ENCODE measurements at regions not wholly inside any gene's neighbourhood (a gene's known extent, or its start where the extent isn't known, plus 50 kb on each side); places are given as distances from the start of the nearest gene placed in this dataset.

GRCh38 chr18:24530630-24531111 lies 70.2 kb downstream of the HRH4 start:
- no peak for DNase-seq

- no peak for DNase-seq
Measured at GRCh38 chr18:24534271-24534670, 73.8 kb downstream of the HRH4 start.

DNA sequence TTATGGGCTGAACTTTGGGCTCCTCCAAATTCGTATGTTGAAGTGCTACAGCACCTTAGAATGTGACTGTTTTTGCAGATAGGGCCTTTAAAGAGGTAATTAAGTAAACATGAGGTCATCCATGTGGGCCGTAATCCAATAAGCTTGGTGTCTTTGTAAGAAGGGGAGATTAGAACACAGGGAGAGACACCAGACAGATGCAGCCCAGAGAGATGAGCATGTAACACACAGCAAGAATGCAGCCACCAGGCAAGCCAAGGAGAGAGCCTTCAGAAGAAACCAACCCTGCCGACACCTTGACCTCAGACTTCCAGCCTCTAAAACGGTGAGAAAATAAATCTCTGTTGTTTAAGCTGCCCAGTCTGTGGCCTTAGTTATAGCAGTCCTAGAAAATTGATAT lies 74.3 kb downstream of the HRH4 start:
- DNase-seq: no peak

DNA sequence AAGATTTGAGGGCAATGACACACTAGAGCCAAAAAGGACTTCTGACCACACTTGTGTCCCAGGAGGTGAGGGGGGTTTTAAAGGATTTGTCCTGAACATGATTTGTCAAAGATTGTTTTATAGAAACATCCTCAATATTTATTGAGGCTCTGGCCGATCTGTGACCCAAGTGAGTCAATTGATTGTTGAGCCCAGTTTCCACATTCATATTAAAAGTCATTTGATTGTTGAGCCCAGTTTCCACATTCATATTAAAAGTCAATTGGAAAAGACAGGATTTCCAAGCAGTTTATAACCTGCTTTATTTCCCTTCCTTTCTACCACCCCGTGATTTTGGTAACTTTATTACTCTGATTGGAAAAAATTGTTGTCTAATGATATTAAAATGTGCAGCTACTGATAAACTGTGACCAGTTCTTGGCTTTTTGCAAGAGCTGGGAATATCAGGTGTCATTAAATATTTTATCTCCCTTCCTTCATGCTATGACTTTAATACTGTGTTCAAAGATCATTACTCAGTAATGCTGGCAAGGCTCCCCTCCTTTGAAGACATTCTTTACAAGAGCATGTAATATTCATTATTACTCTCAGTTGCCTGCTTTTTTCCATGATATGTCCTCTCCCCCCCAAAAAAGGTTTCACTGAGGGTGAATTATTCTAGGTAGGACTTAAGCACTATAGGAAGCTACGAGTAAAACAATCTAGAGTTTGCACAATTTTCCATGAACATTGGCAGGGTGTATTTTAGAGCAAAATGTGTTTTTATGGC lies 75.3 kb downstream of the HRH4 start:
- no peak for DNase-seq

DNA sequence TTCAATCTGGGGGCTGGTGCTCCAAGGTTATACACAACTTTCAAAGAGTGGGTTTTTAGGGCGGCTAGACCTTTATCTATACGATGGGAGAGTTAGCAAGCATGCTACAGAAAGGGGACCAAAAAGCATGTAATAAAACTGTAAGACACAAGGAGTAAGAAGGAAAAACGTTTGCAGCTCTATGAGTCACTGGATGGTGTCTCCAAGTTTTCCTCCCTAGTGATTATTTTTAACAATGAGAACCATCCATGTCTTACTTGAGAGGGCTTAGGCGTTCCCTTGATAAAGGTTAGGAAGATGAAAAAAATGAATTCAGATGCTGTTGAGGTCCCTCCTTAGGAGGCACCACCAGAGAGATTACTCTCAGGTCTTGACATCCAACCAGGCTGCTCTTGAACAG lies 75.9 kb downstream of the HRH4 start:
- no peak for DNase-seq

DNA sequence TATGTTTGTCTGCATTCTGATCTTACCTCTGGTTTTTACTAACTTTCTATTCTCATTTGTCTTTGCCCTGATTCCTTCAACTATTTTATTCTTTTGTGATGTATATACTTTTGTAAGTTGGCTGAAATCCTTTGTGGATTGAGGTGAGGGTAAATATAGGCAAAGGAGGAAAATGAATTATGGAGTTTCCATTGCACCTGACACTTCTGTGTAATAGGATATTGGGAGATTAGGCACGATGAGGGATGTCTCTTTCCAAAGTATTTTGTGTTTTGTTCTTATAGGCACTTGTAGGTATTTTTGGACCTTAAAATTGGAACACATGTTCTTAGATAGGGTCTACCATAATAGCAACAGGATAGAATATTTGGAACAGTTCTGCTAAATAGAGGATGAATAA lies 76.4 kb downstream of the HRH4 start:
- no peak for DNase-seq

- DNase-seq: no peak
Measured at GRCh38 chr18:24538414-24539264, 78.2 kb downstream of the HRH4 start.

- DNase-seq: no peak
Measured at GRCh38 chr18:24539866-24540617, 79.6 kb downstream of the HRH4 start.

DNA sequence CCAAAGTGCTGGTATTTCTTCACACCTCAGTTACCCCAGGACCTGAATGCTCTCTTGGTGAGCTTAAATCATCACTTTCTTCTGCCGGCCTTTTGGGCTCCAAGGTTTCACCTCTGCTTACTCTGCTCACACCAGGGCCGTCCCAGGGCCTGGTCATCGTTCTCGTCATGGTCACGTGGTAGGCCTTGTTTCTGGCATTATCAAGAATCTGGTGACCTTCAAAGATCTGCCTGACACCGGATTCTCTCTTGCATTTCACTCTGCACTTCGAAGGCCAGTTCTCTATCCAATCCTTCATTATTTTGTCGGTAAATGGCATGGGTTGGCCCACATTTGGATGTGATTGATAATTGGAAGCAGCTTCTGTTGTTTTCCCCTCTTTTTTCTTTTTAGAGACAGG lies 80.5 kb downstream of the HRH4 start:
- DNase-seq: no peak

- DNase-seq: no peak
Measured at GRCh38 chr18:24543086-24543794, 82.8 kb downstream of the HRH4 start.

DNA sequence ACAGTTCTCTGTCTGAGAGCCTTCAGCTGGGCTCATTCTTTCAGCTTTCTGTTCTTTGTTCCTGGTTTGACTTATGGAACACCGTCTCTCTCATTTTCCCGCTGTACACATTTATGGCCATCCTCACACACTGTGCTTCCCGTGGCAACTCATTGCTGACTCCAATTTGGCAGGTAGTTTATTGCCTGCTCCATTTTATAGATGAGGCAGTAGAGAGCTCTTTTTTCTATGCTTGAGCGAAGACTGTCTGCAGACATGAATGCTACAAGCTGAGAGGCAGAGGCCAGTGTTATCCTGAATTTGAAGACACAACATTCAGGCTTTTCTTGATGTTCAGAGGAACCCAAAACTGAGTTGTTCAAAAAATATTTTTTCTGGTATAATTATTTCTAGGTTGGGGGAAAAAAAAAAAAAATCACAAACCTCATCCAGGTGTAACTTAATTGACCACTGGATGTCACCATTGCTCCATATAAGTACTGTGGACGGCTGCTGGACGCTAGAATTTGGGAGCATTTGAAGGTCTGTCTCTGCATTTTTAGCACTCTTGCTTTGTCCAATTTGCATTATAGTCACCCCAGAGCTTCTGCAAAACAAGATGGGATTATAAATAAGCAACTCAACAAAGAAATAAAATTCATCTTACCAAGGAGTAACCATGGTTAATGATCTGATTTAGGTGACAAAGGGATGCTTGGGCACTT lies 83.5 kb downstream of the HRH4 start:
- DNase-seq: no peak

- DNase-seq: no peak
Measured at GRCh38 chr18:24544949-24545348, 84.5 kb downstream of the HRH4 start.

DNA sequence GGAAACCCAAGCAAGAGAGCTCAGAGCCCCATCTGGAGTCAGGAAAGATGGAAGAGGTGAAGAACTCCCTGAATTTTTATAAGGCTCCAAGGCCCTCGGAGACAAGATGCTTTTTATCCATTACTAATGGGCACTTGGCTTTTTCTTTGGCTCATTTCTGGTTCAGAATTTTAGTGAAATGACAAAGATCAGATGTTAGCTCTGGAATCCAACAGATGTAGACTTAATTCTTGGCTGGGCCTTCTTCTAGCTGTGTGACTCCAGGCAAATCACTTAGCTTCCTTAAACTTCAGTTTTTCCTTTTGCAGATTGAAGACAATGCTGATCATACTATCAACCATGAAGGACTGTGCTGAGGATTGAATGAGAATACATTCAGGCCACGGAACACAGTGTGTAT lies 85.2 kb downstream of the HRH4 start:
- no peak for DNase-seq

GRCh38 chr18:24546307-24546706 lies 85.9 kb downstream of the HRH4 start:
- DNase-seq: no peak

GRCh38 chr18:24548583-24548982 lies 88.1 kb downstream of the HRH4 start:
- DNase-seq: no peak

- DNase-seq: no peak
Measured at GRCh38 chr18:24552218-24552617, 91.8 kb downstream of the HRH4 start.

GRCh38 chr18:24553571-24554285 lies 93.3 kb downstream of the HRH4 start:
- no peak for DNase-seq

- DNase-seq: no peak
Measured at GRCh38 chr18:24558403-24558802, 98.0 kb downstream of the HRH4 start.

DNA sequence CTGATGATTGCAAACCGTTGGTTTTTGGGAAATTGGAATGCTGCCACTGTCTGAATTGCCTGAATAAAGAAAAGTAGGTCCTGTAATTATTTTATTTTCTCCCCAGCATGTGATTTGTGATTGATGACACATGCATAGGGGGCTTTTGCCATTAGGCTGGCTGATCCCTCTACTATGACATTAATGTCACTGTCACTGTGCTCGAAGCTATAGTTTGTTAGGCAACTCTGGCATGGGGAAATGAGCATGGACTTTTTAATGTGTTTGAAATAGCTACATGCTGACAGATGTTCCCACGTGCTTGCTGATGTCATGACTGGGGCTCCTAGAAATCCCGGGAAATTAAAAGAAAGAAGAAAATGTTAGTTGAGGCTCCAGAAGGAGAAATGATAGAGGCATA lies 99.1 kb downstream of the HRH4 start:
- no peak for DNase-seq

- no peak for DNase-seq
Measured at GRCh38 chr18:24560511-24560981, 100.1 kb downstream of the HRH4 start.

- DNase-seq: no peak
Measured at GRCh38 chr18:24561369-24561965, 101.0 kb downstream of the HRH4 start.
